ENCODE measurements at regions not wholly inside any gene's neighbourhood (a gene's known extent, or its start where the extent isn't known, plus 50 kb on each side); places are given as distances from the start of the nearest gene placed in this dataset.
"Not testable (repeated sequence)": the region's sequence is repeated elsewhere in the genome, so short reads cannot be mapped to it uniquely, and the experiment has no call there.

DNA sequence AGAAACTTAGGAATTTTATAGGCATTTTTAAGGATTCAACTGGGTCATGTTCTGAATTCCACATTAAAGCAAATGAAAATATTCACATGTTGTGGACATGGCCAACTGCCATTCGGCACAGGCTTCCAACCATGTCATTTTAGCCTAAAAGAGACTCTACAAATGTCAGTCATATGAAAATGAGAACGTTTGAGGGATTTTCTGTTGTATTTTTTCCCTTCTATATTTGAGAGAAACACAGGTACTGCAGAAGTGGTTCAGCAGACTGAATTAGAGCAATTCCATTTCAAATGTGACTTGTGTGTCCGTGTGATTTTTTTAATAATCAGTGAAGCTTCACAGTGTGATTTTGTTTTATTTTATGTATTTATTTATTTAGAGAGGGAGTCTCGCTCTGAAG lies 124.3 kb downstream of the TP53TG3F start:
- not testable (repeated sequence) for DNase-seq

DNA sequence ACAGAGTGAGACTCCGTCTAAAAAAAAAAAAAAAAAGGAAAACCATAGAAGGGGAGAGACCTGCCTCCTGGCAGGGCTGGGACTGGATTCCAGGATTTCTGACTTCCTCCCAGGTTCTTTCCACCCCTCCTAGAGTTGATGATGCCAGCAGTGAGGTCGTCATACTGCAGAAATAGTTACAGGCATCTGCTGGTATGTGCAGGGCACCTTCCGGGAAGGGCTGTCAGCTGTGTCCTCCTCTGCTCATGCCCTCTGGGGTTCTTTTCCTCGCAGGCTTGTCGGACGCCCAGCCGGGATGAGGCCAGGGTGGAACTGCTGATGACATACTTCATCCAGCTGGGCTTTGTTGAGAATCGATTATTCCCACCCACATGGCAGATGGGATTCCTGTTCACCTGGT lies 129.2 kb downstream of the TP53TG3F start:
- DNase-seq = not testable (repeated sequence)

DNA sequence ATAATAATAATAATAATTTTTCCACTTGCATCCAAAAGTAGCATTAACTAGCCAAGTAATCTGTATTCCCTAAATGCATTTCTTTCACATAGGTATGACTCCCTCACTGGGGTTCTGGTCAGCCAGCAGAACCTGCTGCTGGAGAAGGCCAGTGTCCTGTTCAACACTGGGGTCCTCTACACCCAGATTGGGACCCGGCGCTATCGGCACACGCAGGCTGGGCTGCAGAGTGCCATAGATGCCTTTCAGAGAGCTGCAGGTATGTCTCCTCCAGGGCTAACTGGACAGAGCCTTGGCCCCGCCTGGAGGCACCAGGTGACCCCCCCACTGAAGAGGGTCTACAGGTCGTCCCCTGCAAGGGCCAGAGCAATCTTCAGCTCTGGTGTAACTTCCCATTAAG lies 133.9 kb downstream of the TP53TG3F start:
- not testable (repeated sequence) for DNase-seq

DNA sequence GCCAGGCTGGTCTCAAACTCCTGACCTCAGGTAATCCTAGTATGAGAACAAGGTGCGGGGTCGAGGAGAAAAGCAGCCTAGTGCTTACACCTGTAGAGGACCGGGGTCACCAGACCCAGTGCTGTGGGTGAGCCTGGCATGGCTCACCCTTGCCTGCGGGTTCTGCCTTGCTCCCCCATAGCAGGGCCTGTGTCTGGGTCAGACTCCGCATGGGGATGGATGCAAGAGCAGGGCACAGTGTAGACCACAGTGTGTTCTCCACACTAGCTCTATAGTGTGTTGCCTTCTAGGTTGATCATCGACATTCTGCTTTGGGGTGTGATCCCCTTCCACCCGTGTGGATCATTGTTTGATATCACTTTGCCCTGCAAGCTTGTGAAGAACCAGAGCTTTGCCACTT lies 135.7 kb downstream of the TP53TG3F start:
- DNase-seq = not testable (repeated sequence)

DNA sequence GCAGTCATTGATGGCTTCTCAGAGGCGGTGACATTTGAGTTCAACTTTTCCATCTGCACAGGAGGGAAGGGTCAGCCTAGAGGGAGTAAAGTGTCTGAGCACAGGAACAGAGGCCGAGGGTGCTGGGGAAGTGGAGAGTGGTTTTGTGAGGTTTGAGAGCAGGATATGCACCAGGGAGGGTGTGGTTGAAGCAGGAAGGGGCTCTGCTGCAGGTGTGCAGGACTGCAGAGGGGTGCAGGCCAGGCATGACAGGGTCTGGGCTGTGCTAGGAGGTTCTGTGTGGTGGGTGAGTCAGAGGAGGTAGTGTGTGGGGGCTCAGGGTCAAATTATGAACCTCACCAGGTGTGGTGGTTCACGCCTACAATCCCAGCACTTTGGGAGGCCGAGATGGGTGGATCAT lies 141.6 kb downstream of the TP53TG3F start:
- not testable (repeated sequence) for DNase-seq

DNA sequence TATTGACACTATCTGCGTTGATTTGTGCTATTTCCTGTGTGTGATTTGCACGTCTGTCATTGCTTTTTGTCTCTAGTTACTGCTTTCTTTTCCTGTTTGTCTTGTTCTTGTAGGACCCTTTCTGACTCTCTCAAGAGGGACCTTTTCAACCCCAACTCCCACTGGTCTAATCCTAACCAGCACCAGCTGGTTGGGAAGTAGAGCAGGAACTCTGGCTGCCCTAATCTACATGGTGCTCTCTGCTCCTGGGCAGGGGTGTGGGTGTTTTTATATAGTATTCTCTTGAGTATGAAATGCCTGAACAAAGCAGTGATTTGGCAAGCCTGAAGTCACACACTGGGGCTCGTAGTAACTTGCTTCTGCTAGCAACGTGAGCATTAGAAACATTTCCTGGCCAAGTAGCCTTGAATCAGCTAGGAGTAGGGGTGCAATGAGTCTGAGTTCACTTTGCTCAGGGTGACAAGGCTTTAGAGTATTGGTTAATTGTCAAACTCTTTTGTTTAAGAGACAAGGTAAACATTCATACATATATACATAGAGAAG lies 164.2 kb downstream of the TP53TG3F start:
- not testable (repeated sequence) for DNase-seq

DNA sequence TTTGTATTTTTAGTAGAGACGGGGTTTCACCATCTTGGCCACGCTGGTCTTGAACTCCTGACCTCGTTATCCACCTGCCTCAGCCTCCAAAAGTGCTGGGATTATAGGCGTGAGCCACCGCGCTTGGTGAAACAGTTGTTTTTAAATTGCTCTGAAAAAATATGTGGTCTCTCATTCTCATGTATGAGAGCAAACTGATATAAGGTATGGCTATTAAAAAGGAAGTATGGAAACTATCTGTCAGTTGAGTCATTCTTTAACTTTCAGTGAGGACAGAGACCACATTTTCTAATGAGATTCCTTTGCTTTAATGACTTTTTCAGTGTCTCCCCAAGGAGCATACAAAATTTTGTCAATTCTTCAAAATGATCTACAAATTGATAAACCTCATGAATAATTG lies 169.5 kb downstream of the TP53TG3F start:
- DNase-seq = not testable (repeated sequence)

DNA sequence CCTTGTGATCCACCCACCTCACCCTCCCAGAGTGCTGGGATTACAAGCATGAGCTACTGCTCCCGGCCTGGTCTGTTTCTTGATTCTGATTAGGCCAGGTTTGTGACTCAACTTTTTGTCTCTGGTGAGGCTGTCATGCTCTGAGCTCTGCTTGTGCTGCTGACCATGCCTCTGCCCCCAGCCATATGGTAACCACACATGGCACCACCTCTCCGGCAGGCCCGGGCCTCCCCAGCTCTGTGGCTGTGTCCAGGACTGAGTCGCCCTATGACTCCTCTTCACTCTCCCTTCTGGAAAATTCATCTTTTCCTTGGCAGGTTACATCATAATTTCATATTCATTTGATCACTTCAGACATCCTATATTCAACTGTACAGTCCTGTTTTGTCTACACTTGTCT lies 172.3 kb downstream of the TP53TG3F start:
- DNase-seq = not testable (repeated sequence)

DNA sequence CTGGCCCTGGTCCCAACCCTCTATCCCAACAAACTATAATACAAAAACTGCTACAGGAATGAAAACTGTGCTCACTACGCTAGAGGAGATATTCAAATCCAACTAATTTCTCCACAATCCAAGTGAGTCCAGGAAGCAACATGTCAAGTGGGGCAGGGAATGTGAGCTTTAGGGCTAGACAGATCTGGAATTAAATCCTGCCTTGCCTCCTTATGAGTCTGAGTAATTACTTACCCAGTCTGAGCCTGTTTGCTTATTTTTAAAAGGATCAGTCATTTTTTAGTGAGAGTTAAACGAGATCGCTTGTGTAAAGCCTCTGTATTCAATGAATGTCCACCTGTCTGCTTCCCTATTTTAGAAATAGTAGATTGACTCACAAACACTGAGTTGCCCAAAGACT lies 174.6 kb downstream of the TP53TG3F start:
- not testable (repeated sequence) for DNase-seq

DNA sequence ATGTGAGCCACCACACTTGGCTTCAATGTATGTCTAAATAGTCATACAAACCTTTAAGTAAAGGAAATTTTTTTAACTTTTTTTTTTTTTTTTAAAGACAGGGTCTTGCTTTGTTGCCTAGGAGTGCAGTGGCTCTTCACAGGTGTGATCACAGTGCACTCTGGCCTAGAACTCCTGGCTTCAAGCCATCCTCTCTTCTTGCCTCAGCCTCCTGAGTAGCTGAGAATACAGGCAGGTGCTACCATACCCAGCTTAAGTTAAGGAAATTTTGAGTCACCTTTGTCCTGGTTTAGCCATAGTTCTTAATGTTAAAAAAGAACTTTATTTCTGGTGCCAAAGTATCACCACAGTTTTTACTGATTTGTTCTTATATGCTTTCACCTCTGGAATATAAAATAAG lies 177.3 kb downstream of the TP53TG3F start:
- DNase-seq = not testable (repeated sequence)

DNA sequence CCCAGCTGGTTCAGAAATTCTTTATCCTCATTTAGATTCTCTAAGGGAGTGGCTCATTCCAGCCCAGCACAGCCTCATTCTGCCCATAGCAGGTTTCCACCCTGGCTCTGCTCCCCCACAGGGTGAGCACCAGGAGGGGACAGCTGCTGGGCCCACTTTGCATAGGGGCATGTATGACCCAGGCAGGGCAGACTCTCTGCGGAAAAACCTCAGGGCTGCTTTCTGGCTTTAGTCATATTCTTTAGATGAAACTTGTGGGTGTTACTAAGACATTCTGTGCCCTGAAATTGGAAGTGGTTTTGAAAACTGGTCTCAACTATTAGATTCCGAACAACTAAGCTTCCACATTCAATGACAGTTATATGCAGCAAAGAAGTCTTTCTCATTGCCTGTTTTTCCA lies 183.9 kb downstream of the TP53TG3F start:
- DNase-seq = not testable (repeated sequence)

DNA sequence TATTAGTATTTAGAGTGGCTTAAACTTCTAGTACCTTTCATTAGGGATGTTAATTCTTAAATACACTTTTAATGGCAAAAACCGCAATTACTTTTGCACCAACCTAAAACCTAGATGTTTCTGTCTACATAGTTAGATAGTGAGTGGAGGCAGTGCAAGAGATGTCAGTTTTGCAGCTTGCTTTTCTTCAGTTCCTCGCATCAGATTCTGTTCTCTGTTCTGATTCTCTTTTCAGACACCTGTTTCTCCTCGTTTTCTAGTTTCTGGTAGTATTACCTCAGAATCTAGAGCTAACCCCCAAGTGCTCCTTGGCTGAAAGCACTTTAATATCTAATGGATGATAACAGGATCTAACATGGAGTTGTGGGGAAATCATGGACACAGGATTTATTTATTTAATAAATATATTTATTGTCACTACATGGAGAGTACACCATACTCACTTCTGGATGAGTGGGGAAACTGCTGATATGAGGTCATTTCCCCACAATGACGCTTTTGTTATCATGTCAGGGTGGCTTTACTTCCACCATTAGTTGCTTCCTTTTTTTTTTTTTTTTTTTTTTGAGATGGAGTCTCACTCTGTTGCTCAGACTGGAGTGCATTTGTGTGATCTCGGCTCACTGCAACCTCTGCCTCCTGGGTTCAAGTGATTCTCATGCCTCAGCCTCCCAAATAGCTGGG lies 184.4 kb downstream of the TP53TG3F start:
- not testable (repeated sequence) for DNase-seq

DNA sequence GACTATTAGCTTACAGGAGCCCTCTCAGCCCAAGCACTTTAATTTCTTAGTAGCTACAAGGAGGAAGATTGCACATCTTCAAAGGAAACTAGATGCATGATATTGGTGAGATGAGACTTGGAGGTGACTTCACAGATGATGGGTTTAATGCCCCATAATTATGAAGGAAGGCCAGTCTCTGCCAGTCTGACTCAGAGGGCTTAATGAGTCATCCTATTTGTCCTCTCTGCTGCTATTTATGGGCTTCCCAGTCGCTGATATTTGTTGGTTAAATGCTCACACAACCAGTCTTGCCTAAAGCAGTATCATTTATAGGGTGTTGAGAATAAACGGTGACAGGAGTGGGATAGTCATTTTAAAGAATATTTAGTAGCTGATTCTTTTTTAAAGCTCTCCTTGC lies 187.0 kb downstream of the TP53TG3F start:
- not testable (repeated sequence) for DNase-seq

DNA sequence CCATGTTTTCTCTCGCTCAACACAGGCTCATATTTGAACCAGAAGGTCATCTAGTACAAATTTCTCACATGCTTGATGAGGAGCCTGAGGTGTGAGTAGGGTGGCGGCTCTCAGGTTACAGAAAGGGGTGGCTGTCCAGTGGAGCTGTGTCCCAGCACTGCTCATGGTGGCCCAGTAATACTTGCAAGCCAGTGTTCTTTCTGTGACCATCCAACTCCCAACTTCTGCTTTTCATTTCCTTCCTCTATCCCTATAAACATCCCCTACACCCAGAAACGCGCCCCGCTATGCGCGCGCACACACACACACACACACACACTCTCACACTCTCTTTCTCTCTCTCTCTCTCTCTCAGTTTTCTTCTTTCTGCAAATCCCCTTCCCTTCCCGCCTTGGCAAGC lies 196.3 kb downstream of the TP53TG3F start:
- not testable (repeated sequence) for DNase-seq

DNA sequence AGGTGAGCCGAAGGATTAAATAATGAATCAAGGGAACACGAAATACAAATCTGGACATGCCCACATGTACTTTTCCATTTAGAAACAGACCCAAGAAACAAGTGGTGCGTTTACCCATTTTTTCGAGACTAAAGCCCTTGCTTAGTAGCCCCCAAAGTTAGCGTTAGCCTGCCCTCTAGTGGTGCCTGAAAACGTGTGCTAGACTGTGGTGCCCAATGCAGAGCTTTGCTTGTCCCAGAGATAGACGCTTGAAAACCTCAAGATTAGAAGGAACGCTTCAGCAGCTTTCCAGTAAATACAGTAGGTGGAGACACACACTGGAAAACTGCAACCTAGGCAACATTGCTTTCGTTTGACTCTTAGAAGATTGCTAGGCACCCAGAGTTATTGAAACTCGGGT lies 197.0 kb downstream of the TP53TG3F start:
- not testable (repeated sequence) for DNase-seq

DNA sequence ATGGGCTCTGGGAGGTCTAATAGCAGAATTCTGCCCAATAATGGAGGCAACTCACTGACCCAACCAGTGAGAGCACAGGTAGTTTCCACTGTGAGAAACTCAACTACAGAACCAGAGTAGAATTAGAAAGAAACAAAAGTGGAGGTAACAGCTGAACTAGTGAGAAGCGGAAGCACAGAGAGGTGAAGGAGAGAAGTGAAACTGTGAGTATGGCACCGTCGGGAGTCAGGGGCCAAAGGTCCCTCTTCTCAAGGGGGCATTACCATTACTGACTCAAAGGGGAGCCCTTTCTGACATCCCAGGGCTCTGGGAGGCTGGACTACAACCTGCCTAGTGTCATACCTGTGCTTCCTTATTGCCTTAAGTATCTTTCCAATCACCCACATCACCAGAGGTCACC lies 198.3 kb downstream of the TP53TG3F start:
- not testable (repeated sequence) for DNase-seq

DNA sequence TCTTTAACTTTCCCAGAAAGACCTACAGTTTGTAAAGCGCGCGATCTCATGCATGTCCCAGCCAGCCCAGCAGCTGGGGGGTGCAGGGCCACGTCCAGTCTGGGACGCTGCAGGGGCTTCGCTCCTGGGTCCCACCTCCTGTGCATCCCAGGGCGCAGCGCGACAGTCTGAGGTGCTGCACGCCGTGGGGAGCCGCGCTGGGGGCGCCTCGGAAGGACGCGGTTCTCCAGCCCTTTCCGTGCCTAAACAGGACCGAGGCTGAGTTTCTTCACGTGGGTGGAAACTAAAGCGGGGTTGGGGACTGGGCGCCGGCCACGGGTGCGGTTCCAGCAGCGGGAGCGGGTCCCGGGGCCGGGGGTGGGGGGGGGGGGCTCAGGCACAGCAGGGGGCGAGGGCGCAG lies 221.4 kb downstream of the TP53TG3F start:
- not testable (repeated sequence) for DNase-seq

DNA sequence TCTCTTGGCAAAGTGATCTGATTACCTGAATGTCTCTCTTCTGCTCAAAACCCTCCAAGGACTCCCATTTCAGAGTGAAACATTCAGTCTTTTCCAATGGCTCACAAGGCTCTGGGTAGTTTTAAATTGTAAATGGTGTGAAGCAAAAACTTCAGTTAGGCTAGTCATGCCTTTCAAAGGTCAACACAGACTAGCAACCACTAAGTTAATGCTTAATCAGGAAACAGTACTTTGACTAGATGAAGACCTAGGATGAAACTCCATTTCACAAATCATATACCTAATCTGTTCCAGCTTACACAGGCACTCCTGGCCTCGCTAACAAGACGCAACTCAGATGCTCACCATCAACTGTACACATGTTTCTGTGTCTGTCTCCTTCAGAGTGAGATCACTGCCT lies 240.9 kb downstream of the TP53TG3F start:
- not testable (repeated sequence) for DNase-seq

DNA sequence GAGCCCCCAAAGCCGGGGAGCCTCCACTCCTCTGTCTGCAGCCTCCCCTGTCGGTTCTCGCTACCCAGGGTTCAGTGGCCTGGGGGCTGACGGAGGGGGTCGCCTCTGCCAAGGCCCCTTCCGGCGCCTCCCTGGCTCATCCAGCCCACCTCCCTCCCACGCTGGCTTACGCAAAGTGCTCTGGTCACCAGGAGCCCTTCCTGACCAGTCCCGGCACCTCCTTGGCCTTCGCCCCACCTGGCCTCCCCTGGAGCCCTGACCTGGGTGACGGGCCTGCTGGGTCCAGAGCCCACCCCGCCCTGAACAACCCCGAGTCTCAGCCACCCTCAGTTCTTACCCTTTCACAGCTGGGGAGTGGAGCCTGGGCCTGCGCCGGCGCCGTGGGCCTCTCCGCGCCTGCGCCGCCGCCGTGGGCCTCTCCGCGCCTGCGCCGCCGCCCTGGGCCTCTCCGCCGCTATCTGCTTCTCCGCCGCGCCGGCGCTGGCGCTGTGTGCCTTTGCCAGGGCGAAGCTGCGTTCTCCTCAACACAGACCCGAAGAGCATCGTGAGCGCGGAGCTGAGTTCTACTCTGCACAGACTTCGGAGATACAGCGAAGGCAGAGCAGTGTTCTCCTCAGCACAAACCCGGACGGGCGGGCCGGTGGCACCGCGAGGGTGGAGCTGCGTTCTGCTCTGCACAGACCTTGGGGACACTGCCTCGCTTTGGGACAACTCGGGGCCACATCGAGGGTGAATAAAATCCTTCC lies 247.6 kb downstream of the TP53TG3F start:
- not testable (repeated sequence) for DNase-seq

DNA sequence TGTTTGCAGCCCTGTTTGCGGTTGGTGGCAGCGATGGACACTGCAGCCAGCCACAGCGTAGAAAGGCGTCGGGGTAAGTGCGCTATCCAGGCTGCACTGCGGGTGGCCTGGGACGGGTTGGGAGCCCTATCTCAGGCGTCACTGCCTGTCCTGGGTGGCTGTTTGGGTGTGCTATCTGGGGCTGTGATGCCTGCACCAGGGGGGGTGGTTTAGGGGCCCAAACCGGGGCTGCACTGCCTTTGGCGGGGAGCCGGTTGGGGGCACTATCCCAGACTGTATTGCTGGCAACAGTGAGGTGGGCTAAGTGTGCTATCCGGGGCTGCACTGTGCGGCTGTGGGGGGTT lies 248.2 kb downstream of the TP53TG3F start:
- not testable (repeated sequence) for DNase-seq

DNA sequence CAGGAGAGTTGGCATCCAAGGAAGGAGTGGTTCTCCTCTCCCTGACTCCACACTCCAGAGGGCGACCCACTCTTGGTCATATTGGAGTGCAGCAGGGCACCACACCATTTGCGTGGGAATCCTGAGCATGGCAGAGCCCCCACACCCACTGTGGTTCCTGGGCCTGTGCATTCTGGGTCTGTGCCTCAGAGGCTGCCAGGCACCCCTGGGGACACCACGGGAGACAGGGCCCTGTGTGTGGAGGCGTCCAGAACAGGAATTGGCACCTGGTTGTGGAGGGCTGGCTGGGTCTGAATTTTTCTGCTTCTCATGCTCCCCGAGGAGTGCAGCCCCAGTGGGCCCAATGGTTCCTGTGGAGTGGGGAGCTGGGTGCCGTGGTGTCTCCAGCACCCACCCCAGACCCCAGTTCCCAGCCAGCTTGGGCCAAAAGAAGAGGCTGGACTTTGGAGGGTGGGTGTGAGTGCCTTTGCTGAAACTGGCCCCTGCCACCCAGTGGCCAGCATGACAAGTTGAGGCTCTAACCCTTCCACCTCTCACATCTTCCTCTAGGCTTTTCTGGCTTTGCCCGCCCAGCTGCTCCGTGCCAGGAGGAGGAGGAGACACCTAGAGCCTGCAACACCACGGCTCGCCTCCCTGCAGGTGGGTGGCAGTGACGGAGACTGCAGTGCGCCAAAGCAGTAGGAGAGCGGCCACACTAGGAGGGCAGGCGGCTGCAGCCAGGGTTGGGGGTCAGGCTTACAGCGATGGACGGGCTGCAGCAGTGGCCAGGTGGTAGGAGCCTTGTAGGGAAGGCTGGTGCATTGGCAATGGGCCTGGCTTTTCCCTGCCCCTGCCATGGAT lies 250.7 kb downstream of the TP53TG3F start:
- DNase-seq = not testable (repeated sequence)

DNA sequence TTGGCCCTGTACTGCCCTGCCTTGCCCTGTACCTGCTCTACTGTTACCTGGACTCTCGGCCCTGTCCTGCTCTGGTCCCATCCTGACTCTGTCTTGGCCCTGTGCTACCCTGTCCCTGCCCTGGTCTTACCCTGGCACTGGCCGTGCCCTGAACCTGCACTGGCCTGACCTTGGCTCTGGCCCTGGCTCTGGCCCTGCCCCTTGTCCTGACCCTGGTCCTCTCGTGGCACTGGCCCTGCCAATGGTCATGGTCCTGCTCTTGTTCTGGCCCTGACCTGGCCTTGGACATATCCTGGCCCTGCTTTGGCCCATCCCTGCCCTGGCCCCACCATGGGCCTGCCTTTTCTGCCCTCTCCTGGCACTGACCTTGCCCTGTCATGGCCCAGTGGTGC lies 251.3 kb downstream of the TP53TG3F start:
- not testable (repeated sequence) for DNase-seq

DNA sequence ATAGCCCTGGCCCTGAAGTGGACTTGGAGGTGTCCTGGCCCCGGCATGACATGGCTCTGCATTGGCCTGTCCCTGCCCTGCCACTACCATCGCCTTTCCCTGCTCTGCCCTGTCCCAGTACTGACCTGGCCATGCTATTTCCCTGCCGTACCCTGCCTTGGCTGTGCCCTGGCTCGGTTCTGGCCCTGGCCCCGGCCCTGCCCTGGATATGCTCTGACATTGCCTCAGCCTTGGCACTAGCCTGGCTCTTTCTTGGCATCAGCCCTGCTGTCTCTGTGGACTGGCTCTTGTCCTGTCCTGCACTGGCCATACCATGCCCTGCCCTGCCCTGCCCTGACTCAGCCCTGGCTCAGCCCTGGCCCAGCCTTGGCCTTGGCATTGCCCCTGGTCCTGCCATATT lies 252.2 kb downstream of the TP53TG3F start:
- DNase-seq = not testable (repeated sequence)

All from stimulated activated CD4-positive, alpha-beta T cell treated with anti-CD3 and anti-CD28 coated beads, Interleukin-2, amount 100 ng/mL, for 48 hours (primary cell).